GM20000 (cell line): ENCODE measurements at regions not wholly inside any gene's neighbourhood (a gene's known extent, or its start where the extent isn't known, plus 50 kb on each side); places are given as distances from the start of the nearest gene placed in this dataset.
"Not testable (repeated sequence)": the region's sequence is repeated elsewhere in the genome, so short reads cannot be mapped to it uniquely, and the experiment has no call there.

Experiments
- DNase-seq: peaks from one replicate; pipeline ENCODE4 v3.0.0; 2012; ENCODE audit warnings: low spot score
- TF ChIP-seq, protein P1 (sequence below): IDR thresholded peaks from 2 replicates; pipeline ENCODE4 v1.5.1; 2012; ENCODE audit warnings: mild to moderate bottlenecking, control low read depth; ENCODE audit errors: extremely low read depth, missing control alignments

GRCh38 chrX:85808217-85808616 lies 239.1 kb downstream of the CHM start:
- TF ChIP-seq, protein P1, sequence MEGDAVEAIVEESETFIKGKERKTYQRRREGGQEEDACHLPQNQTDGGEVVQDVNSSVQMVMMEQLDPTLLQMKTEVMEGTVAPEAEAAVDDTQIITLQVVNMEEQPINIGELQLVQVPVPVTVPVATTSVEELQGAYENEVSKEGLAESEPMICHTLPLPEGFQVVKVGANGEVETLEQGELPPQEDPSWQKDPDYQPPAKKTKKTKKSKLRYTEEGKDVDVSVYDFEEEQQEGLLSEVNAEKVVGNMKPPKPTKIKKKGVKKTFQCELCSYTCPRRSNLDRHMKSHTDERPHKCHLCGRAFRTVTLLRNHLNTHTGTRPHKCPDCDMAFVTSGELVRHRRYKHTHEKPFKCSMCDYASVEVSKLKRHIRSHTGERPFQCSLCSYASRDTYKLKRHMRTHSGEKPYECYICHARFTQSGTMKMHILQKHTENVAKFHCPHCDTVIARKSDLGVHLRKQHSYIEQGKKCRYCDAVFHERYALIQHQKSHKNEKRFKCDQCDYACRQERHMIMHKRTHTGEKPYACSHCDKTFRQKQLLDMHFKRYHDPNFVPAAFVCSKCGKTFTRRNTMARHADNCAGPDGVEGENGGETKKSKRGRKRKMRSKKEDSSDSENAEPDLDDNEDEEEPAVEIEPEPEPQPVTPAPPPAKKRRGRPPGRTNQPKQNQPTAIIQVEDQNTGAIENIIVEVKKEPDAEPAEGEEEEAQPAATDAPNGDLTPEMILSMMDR, result no peak
- no peak for DNase-seq

GRCh38 chrX:85772391-85772790 lies 275.0 kb downstream of the CHM start:
- DNase-seq, result not testable (repeated sequence)

- DNase-seq, result no peak
- TF ChIP-seq, protein P1, result no peak
These were observed 281.7 kb downstream of the CHM start for GRCh38 chrX:85765651-85766050.

DNA sequence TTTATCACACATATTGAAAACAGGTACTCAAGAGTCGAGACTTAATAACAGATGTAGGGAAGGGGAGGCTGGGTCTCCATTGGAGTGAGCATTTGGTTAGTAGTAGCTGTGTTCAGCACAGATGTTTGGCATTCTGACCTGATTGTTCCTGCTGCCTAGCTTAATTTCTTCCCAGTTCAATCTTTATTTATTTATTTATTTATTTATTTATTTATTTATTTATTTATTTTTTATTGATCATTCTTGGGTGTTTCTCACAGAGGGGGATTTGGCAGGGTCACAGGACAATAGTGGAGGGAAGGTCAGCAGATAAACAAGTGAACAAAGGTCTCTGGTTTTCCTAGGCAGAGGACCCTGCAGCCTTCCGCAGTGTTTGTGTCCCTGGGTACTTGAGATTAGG lies 324.3 kb downstream of the CHM start:
- not testable (repeated sequence) for DNase-seq

GRCh38 chrX:85703233-85703632 lies 323.8 kb upstream of the POF1B start:
- not testable (repeated sequence) for DNase-seq

DNA sequence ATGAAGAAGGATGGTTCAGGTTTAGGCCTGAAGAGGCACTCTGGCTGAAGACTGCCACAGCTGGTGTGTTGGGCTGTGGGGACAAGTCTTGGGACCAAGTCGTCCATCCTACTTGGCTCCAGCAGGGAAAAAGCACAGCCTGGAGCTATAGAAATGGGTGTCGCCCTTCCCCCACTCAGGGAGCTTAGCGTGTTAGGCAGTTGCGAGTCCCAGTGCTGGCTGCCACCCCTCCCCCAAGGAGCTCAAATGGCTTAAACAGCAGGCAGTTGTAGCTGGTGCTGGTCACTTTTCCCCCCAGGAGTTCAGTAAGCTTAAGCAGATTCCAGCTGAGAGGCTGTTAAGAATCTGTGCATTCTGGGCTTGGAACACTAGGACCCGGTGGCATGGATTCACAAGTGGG lies 319.5 kb upstream of the POF1B start:
- TF ChIP-seq, protein P1, result no peak
- DNase-seq, result no peak

DNA sequence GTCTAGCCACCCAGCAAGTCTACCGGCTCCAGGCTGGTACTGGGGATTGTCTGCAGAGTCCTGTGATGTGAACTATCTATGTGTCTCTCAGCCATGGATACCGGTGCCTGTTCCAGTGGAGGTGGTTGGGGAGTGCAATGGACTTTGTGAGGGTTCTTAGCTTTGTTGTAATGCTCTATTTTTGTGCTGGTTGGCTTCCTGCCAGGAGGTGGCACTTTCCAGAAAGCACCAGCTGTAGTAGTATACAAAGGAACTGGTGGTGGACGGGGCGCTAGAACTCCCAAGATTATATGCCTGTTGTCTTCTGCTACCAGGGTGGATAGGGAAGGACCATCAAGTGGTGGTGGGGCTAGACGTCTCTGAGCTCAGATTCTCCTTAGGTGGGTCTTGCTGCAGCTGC lies 306.4 kb upstream of the POF1B start:
- no peak for DNase-seq
- TF ChIP-seq, protein P1, result no peak

GRCh38 chrX:85666471-85666870 lies 287.0 kb upstream of the POF1B start:
- DNase-seq, result no peak
- TF ChIP-seq, protein P1, result no peak

DNA sequence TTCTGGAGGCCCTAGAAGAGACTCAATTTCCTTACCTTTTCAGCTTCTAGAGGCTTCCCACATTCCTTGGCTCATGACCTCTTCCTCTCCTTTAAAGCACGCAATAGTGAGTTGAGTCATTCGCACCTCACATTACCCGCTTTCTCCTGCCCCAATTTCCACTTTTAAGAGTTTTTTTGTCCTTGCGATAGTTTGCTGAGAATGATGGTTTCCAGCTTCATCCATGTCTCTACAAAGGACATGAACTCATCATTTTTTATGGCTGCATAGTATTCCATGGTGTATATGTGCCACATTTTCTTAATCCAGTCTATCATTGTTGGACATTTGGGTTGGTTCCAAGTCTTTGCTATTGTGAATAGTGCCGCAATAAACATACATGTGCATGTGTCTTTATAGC lies 284.5 kb upstream of the POF1B start:
- not testable (repeated sequence) for DNase-seq

- no peak for DNase-seq
- TF ChIP-seq, protein P1, result no peak
These were observed 251.4 kb upstream of the POF1B start for GRCh38 chrX:85630901-85631300.
